ENCODE measurements at regions not wholly inside any gene's neighbourhood (a gene's known extent, or its start where the extent isn't known, plus 50 kb on each side); places are given as distances from the start of the nearest gene placed in this dataset.

DNA sequence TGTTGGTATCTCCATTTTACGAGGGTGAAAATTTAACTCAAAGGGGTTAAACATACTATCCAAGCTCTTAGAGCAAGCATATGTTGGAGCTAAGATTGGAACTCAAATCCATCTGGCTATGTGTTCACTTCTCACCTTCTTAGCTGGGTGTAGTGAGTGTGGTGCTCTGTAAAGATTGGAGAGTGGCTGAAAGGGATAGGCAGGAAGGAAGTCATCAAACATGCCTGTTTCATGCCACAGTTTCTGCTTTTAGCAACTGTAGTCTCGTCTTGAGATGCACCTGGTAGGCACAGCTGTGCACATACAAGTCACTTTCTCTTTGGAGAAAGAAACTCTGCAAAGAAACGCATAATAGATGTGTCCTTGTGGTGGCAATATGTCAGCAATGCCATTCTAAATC lies 189.1 kb upstream of the MDFIC2 start:
- TF ChIP-seq, protein P1, sequence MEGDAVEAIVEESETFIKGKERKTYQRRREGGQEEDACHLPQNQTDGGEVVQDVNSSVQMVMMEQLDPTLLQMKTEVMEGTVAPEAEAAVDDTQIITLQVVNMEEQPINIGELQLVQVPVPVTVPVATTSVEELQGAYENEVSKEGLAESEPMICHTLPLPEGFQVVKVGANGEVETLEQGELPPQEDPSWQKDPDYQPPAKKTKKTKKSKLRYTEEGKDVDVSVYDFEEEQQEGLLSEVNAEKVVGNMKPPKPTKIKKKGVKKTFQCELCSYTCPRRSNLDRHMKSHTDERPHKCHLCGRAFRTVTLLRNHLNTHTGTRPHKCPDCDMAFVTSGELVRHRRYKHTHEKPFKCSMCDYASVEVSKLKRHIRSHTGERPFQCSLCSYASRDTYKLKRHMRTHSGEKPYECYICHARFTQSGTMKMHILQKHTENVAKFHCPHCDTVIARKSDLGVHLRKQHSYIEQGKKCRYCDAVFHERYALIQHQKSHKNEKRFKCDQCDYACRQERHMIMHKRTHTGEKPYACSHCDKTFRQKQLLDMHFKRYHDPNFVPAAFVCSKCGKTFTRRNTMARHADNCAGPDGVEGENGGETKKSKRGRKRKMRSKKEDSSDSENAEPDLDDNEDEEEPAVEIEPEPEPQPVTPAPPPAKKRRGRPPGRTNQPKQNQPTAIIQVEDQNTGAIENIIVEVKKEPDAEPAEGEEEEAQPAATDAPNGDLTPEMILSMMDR (IDR thresholded peaks at IDR 0.05; ENCODE audit: insufficient read depth, low read length, poor library complexity, severe bottlenecking), result no peak
- H3K4me3 ChIP-seq (replicated peaks; ENCODE audit: low read depth, low read length), result no peak overlapping the region
- H3K36me3 ChIP-seq (ENCODE audit: control insufficient read depth, insufficient read depth, low read length), result no peaks in the 10 kb centered on the region
- no peak for DNase-seq (ENCODE audit: extremely low read depth, insufficient read length)
- H3K27me3 ChIP-seq (replicated peaks; ENCODE audit: control insufficient read depth, insufficient read depth, low read length), result no peaks in the 10 kb centered on the region

DNA sequence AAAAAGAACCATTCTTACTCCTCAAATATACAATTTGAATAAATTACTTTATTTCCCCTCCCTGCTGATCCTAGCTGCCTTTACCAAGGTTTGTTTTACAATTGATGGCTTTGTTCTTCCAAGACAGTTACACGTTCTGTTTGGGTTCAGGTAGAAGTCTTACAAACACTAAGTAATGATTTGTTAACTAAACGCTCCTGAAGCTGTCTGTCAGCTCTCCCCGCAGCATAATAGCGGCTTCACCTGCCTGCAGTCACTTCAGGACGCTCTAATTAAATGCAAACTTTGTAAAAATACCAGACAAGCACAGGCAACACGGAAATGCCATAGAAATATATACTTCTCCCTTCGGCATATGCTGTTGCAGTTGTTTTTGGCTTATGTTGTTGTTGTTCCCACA lies 176.4 kb upstream of the MDFIC2 start:
- no peak for DNase-seq (ENCODE audit: extremely low read depth, insufficient read length)

GRCh38 chr3:70488131-70488530 lies 175.7 kb upstream of the MDFIC2 start:
- Histone ChIP-seq H3K36me3 (ENCODE audit: control insufficient read depth, insufficient read depth, low read length) (no peaks in the 10 kb centered on the region), H3K27me3 (replicated peaks; ENCODE audit: control insufficient read depth, insufficient read depth, low read length) (no peaks in the 10 kb centered on the region), H3K4me3 (replicated peaks; ENCODE audit: low read depth, low read length) (no peak overlapping the region)
- TF ChIP-seq, protein P1 (IDR thresholded peaks at IDR 0.05; ENCODE audit: insufficient read depth, low read length, poor library complexity, severe bottlenecking), result no peak
- DNase-seq (ENCODE audit: extremely low read depth, insufficient read length), result no peak

More for the DNA sequence above, 176.4 kb upstream of the MDFIC2 start:
- H3K36me3 ChIP-seq (ENCODE audit: control insufficient read depth, insufficient read depth, low read length), result no peaks in the 10 kb centered on the region
- H3K4me3 ChIP-seq (replicated peaks; ENCODE audit: low read depth, low read length), result no peak overlapping the region
- TF ChIP-seq, protein P1 (IDR thresholded peaks at IDR 0.05; ENCODE audit: insufficient read depth, low read length, poor library complexity, severe bottlenecking), result no peak
- H3K27me3 ChIP-seq (replicated peaks; ENCODE audit: control insufficient read depth, insufficient read depth, low read length), result no peaks in the 10 kb centered on the region

DNA sequence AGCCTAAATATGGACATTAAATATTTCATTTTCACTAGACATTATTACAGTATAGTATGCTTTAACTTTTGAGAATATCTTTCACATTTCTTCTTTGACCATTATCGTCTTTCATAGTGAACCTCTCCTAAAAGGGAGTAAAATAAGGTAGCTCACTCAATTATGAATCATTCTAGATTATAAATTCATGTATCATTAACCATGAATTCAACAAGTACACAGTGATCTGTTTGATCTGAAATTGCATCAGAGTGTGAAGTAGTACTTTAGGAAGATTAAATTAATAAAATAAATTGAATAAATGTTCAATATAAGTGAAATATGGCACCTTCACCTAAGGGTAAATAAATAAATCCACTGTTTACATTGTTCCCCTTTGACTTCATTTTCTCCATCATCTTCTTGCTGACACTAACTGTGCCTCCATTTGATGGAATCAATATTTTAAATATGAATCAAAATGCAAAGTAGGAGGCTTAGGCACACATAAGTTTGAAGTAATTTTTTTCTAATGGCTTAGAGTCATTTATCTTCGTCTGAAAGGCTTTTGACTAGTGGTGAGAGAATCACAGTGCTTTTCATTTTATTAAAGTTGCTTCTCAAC lies 174.1 kb upstream of the MDFIC2 start:
- no peaks in the 10 kb centered on the region for H3K36me3 ChIP-seq (ENCODE audit: control insufficient read depth, insufficient read depth, low read length)
- no peak overlapping the region for H3K4me3 ChIP-seq (replicated peaks; ENCODE audit: low read depth, low read length)
- TF ChIP-seq, protein P1 (IDR thresholded peaks at IDR 0.05; ENCODE audit: insufficient read depth, low read length, poor library complexity, severe bottlenecking), result no peak
- no peaks in the 10 kb centered on the region for H3K27me3 ChIP-seq (replicated peaks; ENCODE audit: control insufficient read depth, insufficient read depth, low read length)
- DNase-seq (ENCODE audit: extremely low read depth, insufficient read length), result no peak

- TF ChIP-seq, protein P1 (IDR thresholded peaks at IDR 0.05; ENCODE audit: insufficient read depth, low read length, poor library complexity, severe bottlenecking), result no peak
- Histone ChIP-seq H3K4me3 (replicated peaks; ENCODE audit: low read depth, low read length) (no peak overlapping the region), H3K36me3 (ENCODE audit: control insufficient read depth, insufficient read depth, low read length) (no peaks in the 10 kb centered on the region), H3K27me3 (replicated peaks; ENCODE audit: control insufficient read depth, insufficient read depth, low read length) (no peaks in the 10 kb centered on the region)
- no peak for DNase-seq (ENCODE audit: extremely low read depth, insufficient read length)
Measured at GRCh38 chr3:70476174-70476573, 163.7 kb upstream of the MDFIC2 start.

All from GM06990 (cell line).